ENCODE measurements at regions not wholly inside any gene's neighbourhood (a gene's known extent, or its start where the extent isn't known, plus 50 kb on each side); places are given as distances from the start of the nearest gene placed in this dataset.

GRCh38 chr5:68804343-68804742 lies 289.5 kb upstream of the SLC30A5 start:
- Histone ChIP-seq H3K9ac (ENCODE audit: low read length in 5 of 5) (no peak overlapping the region), H3K9me3 (ENCODE audit: control insufficient read depth in 5 of 5, low read length in 5 of 5) (peaks cover 0 to 19% (median 8%) of the 10 kb centered on the region in 5 donors), H3K27ac (ENCODE audit: low read depth, low read length) (no peak overlapping the region), H3K36me3 (ENCODE audit: control insufficient read depth in 5 of 5, insufficient read depth in 5 of 5, low read length in 5 of 5) (no peaks in the 10 kb centered on the region), H3K4me1 (ENCODE audit: control insufficient read depth in 5 of 5, insufficient read depth in 5 of 5, low read length in 5 of 5) (no peaks in the 10 kb centered on the region), H3K4me3 (ENCODE audit: low read depth in 1 of 5, low read length in 5 of 5) (no peak overlapping the region), H3K27me3 (ENCODE audit: control insufficient read depth in 5 of 5, insufficient read depth in 4 of 5, low read length in 5 of 5) (no peaks in the 10 kb centered on the region)

- Histone ChIP-seq H3K9me3 (ENCODE audit: control insufficient read depth in 5 of 5, low read length in 5 of 5) (peaks cover 0 to 19% (median 8%) of the 10 kb centered on the region in 5 donors), H3K4me3 (ENCODE audit: low read depth in 1 of 5, low read length in 5 of 5) (no peak overlapping the region), H3K4me1 (ENCODE audit: control insufficient read depth in 5 of 5, insufficient read depth in 5 of 5, low read length in 5 of 5) (no peaks in the 10 kb centered on the region), H3K27me3 (ENCODE audit: control insufficient read depth in 5 of 5, insufficient read depth in 4 of 5, low read length in 5 of 5) (no peaks in the 10 kb centered on the region), H3K36me3 (ENCODE audit: control insufficient read depth in 5 of 5, insufficient read depth in 5 of 5, low read length in 5 of 5) (no peaks in the 10 kb centered on the region), H3K27ac (ENCODE audit: low read depth, low read length) (no peak overlapping the region), H3K9ac (ENCODE audit: low read length in 5 of 5) (no peak overlapping the region)
These were observed 288.4 kb upstream of the SLC30A5 start for GRCh38 chr5:68805444-68805843.

DNA sequence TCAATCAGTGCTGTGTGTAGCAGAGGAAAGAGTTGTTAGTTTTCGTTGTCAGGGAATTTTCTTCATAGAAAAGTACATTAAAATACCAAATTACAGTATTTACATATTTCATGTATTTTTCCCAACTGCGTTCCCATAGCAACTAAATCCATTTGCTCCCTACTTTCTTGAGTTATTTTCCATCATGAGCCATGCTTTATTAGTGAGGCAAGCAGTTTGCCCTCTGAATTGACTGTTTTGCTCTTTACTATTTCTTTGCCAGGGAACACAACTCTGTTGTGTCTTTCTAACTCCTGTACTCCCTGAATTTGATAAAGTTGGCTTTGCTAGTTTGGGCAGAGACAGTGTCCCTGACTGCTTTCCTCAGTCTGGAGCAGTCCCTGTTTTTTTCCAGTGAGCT lies 276.2 kb upstream of the SLC30A5 start:
- Histone ChIP-seq H3K9me3 (ENCODE audit: control insufficient read depth in 5 of 5, low read length in 5 of 5) (no peaks in the 10 kb centered on the region), H3K4me3 (ENCODE audit: low read depth in 1 of 5, low read length in 5 of 5) (no peak overlapping the region), H3K9ac (ENCODE audit: low read length in 5 of 5) (no peak overlapping the region), H3K27ac (ENCODE audit: low read depth, low read length) (no peak overlapping the region), H3K27me3 (ENCODE audit: control insufficient read depth in 5 of 5, insufficient read depth in 4 of 5, low read length in 5 of 5) (no peaks in the 10 kb centered on the region), H3K36me3 (ENCODE audit: control insufficient read depth in 5 of 5, insufficient read depth in 5 of 5, low read length in 5 of 5) (no peaks in the 10 kb centered on the region), H3K4me1 (ENCODE audit: control insufficient read depth in 5 of 5, insufficient read depth in 5 of 5, low read length in 5 of 5) (no peaks in the 10 kb centered on the region)

GRCh38 chr5:68818057-68818695 lies 275.6 kb upstream of the SLC30A5 start:
- H3K27ac ChIP-seq (ENCODE audit: low read depth, low read length) = no peak overlapping the region
- no peaks in the 10 kb centered on the region for H3K27me3 ChIP-seq (ENCODE audit: control insufficient read depth in 5 of 5, insufficient read depth in 4 of 5, low read length in 5 of 5)
- no peak overlapping the region for H3K9ac ChIP-seq (ENCODE audit: low read length in 5 of 5)
- no peaks in the 10 kb centered on the region for H3K9me3 ChIP-seq (ENCODE audit: control insufficient read depth in 5 of 5, low read length in 5 of 5)
- no peak overlapping the region for H3K4me3 ChIP-seq (ENCODE audit: low read depth in 1 of 5, low read length in 5 of 5)
- no peaks in the 10 kb centered on the region for H3K36me3 ChIP-seq (ENCODE audit: control insufficient read depth in 5 of 5, insufficient read depth in 5 of 5, low read length in 5 of 5)
- H3K4me1 ChIP-seq (ENCODE audit: control insufficient read depth in 5 of 5, insufficient read depth in 5 of 5, low read length in 5 of 5) = no peaks in the 10 kb centered on the region

DNA sequence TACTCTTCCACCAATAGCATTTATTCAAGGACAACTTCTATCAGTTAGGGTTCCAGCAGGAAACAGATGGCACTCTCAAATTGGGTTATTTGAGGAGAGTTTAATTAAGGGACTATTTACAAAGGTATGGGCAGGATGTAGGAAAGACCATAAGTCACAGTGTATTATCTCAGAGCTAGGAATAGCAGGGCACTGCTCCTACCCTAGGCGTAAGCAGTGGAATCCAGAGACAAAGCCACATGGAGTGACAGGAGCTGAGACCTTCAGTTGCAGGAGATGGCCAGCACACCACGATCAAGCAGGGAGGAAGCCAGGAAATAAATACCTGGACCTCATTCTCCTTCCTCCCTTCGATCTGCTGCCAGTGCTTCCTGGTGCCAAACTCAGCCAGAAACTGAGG lies 274.9 kb upstream of the SLC30A5 start:
- Histone ChIP-seq H3K27ac (ENCODE audit: low read depth, low read length) (no peak overlapping the region), H3K36me3 (ENCODE audit: control insufficient read depth in 5 of 5, insufficient read depth in 5 of 5, low read length in 5 of 5) (no peaks in the 10 kb centered on the region), H3K9me3 (ENCODE audit: control insufficient read depth in 5 of 5, low read length in 5 of 5) (no peaks in the 10 kb centered on the region), H3K9ac (ENCODE audit: low read length in 5 of 5) (no peak overlapping the region), H3K27me3 (ENCODE audit: control insufficient read depth in 5 of 5, insufficient read depth in 4 of 5, low read length in 5 of 5) (no peaks in the 10 kb centered on the region), H3K4me3 (ENCODE audit: low read depth in 1 of 5, low read length in 5 of 5) (no peak overlapping the region), H3K4me1 (ENCODE audit: control insufficient read depth in 5 of 5, insufficient read depth in 5 of 5, low read length in 5 of 5) (peaks cover 0 to 5% (median 0%) of the 10 kb centered on the region in 5 donors)

GRCh38 chr5:68821056-68821455 lies 272.8 kb upstream of the SLC30A5 start:
- Histone ChIP-seq H3K9me3 (ENCODE audit: control insufficient read depth in 5 of 5, low read length in 5 of 5) (no peaks in the 10 kb centered on the region), H3K36me3 (ENCODE audit: control insufficient read depth in 5 of 5, insufficient read depth in 5 of 5, low read length in 5 of 5) (no peaks in the 10 kb centered on the region), H3K27ac (ENCODE audit: low read depth, low read length) (no peak overlapping the region), H3K4me1 (ENCODE audit: control insufficient read depth in 5 of 5, insufficient read depth in 5 of 5, low read length in 5 of 5) (peaks cover 0 to 6% (median 0%) of the 10 kb centered on the region in 5 donors), H3K4me3 (ENCODE audit: low read depth in 1 of 5, low read length in 5 of 5) (no peak overlapping the region), H3K27me3 (ENCODE audit: control insufficient read depth in 5 of 5, insufficient read depth in 4 of 5, low read length in 5 of 5) (no peaks in the 10 kb centered on the region), H3K9ac (ENCODE audit: low read length in 5 of 5) (no peak overlapping the region)

- H3K9me3 ChIP-seq (ENCODE audit: control insufficient read depth in 5 of 5, low read length in 5 of 5) = no peaks in the 10 kb centered on the region
- no peaks in the 10 kb centered on the region for H3K36me3 ChIP-seq (ENCODE audit: control insufficient read depth in 5 of 5, insufficient read depth in 5 of 5, low read length in 5 of 5)
- peaks cover 0 to 6% (median 0%) of the 10 kb centered on the region in 5 donors for H3K4me1 ChIP-seq (ENCODE audit: control insufficient read depth in 5 of 5, insufficient read depth in 5 of 5, low read length in 5 of 5)
- H3K27ac ChIP-seq (ENCODE audit: low read depth, low read length) = no peak overlapping the region
- H3K4me3 ChIP-seq (ENCODE audit: low read depth in 1 of 5, low read length in 5 of 5) = no peak overlapping the region
- no peaks in the 10 kb centered on the region for H3K27me3 ChIP-seq (ENCODE audit: control insufficient read depth in 5 of 5, insufficient read depth in 4 of 5, low read length in 5 of 5)
- H3K9ac ChIP-seq (ENCODE audit: low read length in 5 of 5) = no peak overlapping the region
These were observed 271.0 kb upstream of the SLC30A5 start for GRCh38 chr5:68822796-68823195.

GRCh38 chr5:68823301-68823700 lies 270.5 kb upstream of the SLC30A5 start:
- Histone ChIP-seq H3K4me1 (ENCODE audit: control insufficient read depth in 5 of 5, insufficient read depth in 5 of 5, low read length in 5 of 5) (peaks cover 0 to 6% (median 0%) of the 10 kb centered on the region in 5 donors), H3K4me3 (ENCODE audit: low read depth in 1 of 5, low read length in 5 of 5) (no peak overlapping the region), H3K9ac (ENCODE audit: low read length in 5 of 5) (no peak overlapping the region), H3K36me3 (ENCODE audit: control insufficient read depth in 5 of 5, insufficient read depth in 5 of 5, low read length in 5 of 5) (no peaks in the 10 kb centered on the region), H3K9me3 (ENCODE audit: control insufficient read depth in 5 of 5, low read length in 5 of 5) (no peaks in the 10 kb centered on the region), H3K27me3 (ENCODE audit: control insufficient read depth in 5 of 5, insufficient read depth in 4 of 5, low read length in 5 of 5) (no peaks in the 10 kb centered on the region), H3K27ac (ENCODE audit: low read depth, low read length) (no peak overlapping the region)

GRCh38 chr5:68830377-68830898 lies 263.4 kb upstream of the SLC30A5 start:
- H3K36me3 ChIP-seq (ENCODE audit: control insufficient read depth in 5 of 5, insufficient read depth in 5 of 5, low read length in 5 of 5) = no peaks in the 10 kb centered on the region
- H3K4me3 ChIP-seq (ENCODE audit: low read depth in 1 of 5, low read length in 5 of 5) = no peak overlapping the region
- H3K4me1 ChIP-seq (ENCODE audit: control insufficient read depth in 5 of 5, insufficient read depth in 5 of 5, low read length in 5 of 5) = peaks cover 0 to 9% (median 6%) of the 10 kb centered on the region in 5 donors
- H3K27me3 ChIP-seq (ENCODE audit: control insufficient read depth in 5 of 5, insufficient read depth in 4 of 5, low read length in 5 of 5) = no peaks in the 10 kb centered on the region
- no peak overlapping the region for H3K9ac ChIP-seq (ENCODE audit: low read length in 5 of 5)
- H3K27ac ChIP-seq (ENCODE audit: low read depth, low read length) = no peak overlapping the region
- peaks cover 0 to 2% (median 0%) of the 10 kb centered on the region in 5 donors for H3K9me3 ChIP-seq (ENCODE audit: control insufficient read depth in 5 of 5, low read length in 5 of 5)

- peaks cover 0 to 2% (median 0%) of the 10 kb centered on the region in 5 donors for H3K9me3 ChIP-seq (ENCODE audit: control insufficient read depth in 5 of 5, low read length in 5 of 5)
These were observed 259.3 kb upstream of the SLC30A5 start for GRCh38 chr5:68834491-68834981.

More at GRCh38 chr5:68834491-68834981, 259.3 kb upstream of the SLC30A5 start:
- H3K36me3 ChIP-seq (ENCODE audit: control insufficient read depth in 5 of 5, insufficient read depth in 5 of 5, low read length in 5 of 5) = no peaks in the 10 kb centered on the region
- no peak overlapping the region for H3K4me3 ChIP-seq (ENCODE audit: low read depth in 1 of 5, low read length in 5 of 5)
- H3K27ac ChIP-seq (ENCODE audit: low read depth, low read length) = no peak overlapping the region
- peaks cover 0 to 16% (median 6%) of the 10 kb centered on the region in 5 donors for H3K4me1 ChIP-seq (ENCODE audit: control insufficient read depth in 5 of 5, insufficient read depth in 5 of 5, low read length in 5 of 5)
- no peaks in the 10 kb centered on the region for H3K27me3 ChIP-seq (ENCODE audit: control insufficient read depth in 5 of 5, insufficient read depth in 4 of 5, low read length in 5 of 5)
- no peak overlapping the region for H3K9ac ChIP-seq (ENCODE audit: low read length in 5 of 5)

Measured in subcutaneous abdominal adipose tissue (tissue), 5 donors.